Upper lobe of right lung (tissue), 1 donor: ENCODE measurements at regions not wholly inside any gene's neighbourhood (a gene's known extent, or its start where the extent isn't known, plus 50 kb on each side); places are given as distances from the start of the nearest gene placed in this dataset.

Experiments used
- ATAC-seq: fragments of 200-7000 bp; cut with Tn5 transposase; one replicate; pipeline ENCODE4 v1.9.1; 2020; ENCODE audit warnings: mild to moderate bottlenecking, moderate library complexity
- DNase-seq: peaks from one replicate; pipeline ENCODE4 v3.0.0-alpha.2; 2020
- H3K27ac ChIP-seq: fragments of 200-600 bp; one replicate; pipeline ENCODE4 v1.8.0; 2022
- H3K27me3 ChIP-seq: fragments of 200-600 bp; one replicate; pipeline ENCODE4 v1.8.0; 2022; ENCODE audit warnings: mild to moderate bottlenecking
- H3K36me3 ChIP-seq: fragments of 200-600 bp; one replicate; pipeline ENCODE4 v1.8.0; 2022
- H3K4me1 ChIP-seq: fragments of 200-600 bp; one replicate; pipeline ENCODE4 v1.8.0; 2022
- H3K4me3 ChIP-seq: fragments of 200-600 bp; one replicate; pipeline ENCODE4 v1.8.0; 2022; ENCODE audit warnings: mild to moderate bottlenecking
- H3K9me3 ChIP-seq: fragments of 200-600 bp; one replicate; pipeline ENCODE4 v1.8.0; 2022
- CTCF ChIP-seq: fragments of 200-600 bp; IDR thresholded peaks from one replicate; pipeline ENCODE4 v1.8.0; 2022; ENCODE audit warnings: antibody characterized with exemption
- intact Hi-C: fragments of 100-400 bp; cut with DNase I; formaldehyde crosslinking; loops from one replicate; pipeline ENCODE4 v1.11.0; 2022
- donor health status: DM: no; HTN: yes; CAD: no; lungs with severe emphysema.

GRCh38 chr10:33521904-33522303 lies 187.4 kb upstream of the NRP1 start:
- no peaks in the 10 kb centered on the region for H3K4me1 ChIP-seq
- no peaks in the 10 kb centered on the region for H3K9me3 ChIP-seq
- no peaks in the 10 kb centered on the region for H3K36me3 ChIP-seq
- intact Hi-C loops = no loop called here
- H3K4me3 ChIP-seq = no peak overlapping the region
- no peaks in the 10 kb centered on the region for H3K27me3 ChIP-seq
- ATAC-seq (no peak), DNase-seq (no peak)
- no peak overlapping the region for H3K27ac ChIP-seq
- no peak for TF ChIP-seq CTCF

DNA sequence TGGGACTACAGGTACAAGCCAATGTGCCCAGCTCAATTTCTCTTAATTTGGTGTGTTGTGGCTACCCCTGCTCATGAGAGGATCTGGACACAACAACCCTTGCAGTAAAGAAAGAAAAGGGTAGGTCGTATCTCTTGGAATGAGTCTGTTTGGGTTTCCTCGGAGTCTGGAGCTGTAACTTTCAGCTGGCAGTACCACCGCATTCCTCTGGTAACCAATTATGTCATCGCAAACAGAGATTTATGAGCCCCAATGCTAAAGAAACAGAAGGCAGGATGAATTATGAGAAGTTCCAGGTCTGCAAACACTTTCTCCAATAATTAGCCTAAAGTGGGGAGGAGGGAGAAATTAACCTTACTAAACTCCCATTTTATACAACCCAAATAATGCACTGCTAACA lies 186.6 kb upstream of the NRP1 start:
- Histone ChIP-seq H3K27me3 (no peaks in the 10 kb centered on the region), H3K36me3 (no peaks in the 10 kb centered on the region), H3K9me3 (no peaks in the 10 kb centered on the region), H3K4me1 (no peaks in the 10 kb centered on the region), H3K27ac (no peak overlapping the region), H3K4me3 (no peak overlapping the region)
- ATAC-seq (no peak), DNase-seq (no peak)
- no peak for TF ChIP-seq CTCF
- intact Hi-C loops = no loop called here

DNA sequence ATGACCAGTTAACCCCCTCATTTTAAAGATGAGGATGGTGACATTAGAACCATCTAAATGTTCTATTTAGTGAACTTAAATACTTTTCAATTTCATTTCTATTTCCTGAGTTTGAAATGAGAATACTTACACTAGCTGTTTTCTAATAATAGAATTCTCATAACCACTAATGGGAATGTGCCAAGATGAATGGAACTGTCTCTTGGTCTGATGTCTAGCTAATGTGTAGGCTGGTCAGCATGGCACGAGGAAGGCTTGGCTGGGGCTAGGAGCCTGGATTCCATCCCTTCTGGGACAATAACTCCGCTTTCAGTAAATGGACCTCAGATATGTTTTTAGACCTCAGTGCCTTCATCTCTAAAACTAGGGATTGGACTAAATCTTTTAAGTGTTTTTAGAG lies 185.8 kb upstream of the NRP1 start:
- Histone ChIP-seq H3K36me3 (no peaks in the 10 kb centered on the region), H3K27me3 (no peaks in the 10 kb centered on the region), H3K27ac (no peak overlapping the region), H3K9me3 (no peaks in the 10 kb centered on the region), H3K4me3 (no peak overlapping the region), H3K4me1 (no peaks in the 10 kb centered on the region)
- no peak for DNase-seq
- intact Hi-C loops = no loop called here
- no peak for TF ChIP-seq CTCF
- no peak for ATAC-seq

GRCh38 chr10:33519130-33519860 lies 184.8 kb upstream of the NRP1 start:
- H3K4me3 ChIP-seq = no peak overlapping the region
- intact Hi-C loops = no loop called here
- no peaks in the 10 kb centered on the region for H3K36me3 ChIP-seq
- no peaks in the 10 kb centered on the region for H3K9me3 ChIP-seq
- DNase-seq (no peak), ATAC-seq (no peak)
- no peak overlapping the region for H3K27ac ChIP-seq
- H3K27me3 ChIP-seq = no peaks in the 10 kb centered on the region
- no peaks in the 10 kb centered on the region for H3K4me1 ChIP-seq
- no peak for TF ChIP-seq CTCF

- H3K27ac ChIP-seq = no peak overlapping the region
- H3K4me3 ChIP-seq = no peak overlapping the region
Measured at GRCh38 chr10:33510206-33510605, 175.7 kb upstream of the NRP1 start.

More at GRCh38 chr10:33510206-33510605, 175.7 kb upstream of the NRP1 start:
- H3K9me3 ChIP-seq = no peaks in the 10 kb centered on the region
- DNase-seq (no peak), ATAC-seq (no peak)
- peaks cover 9% of the 10 kb centered on the region for H3K4me1 ChIP-seq
- H3K36me3 ChIP-seq = no peaks in the 10 kb centered on the region
- intact Hi-C loops = no loop called here
- H3K27me3 ChIP-seq = no peaks in the 10 kb centered on the region
- TF ChIP-seq CTCF = no peak
